ENCODE measurements at regions not wholly inside any gene's neighbourhood (a gene's known extent, or its start where the extent isn't known, plus 50 kb on each side); places are given as distances from the start of the nearest gene placed in this dataset.

- H3K9me3 ChIP-seq = no peaks in the 10 kb centered on the region
- DNase-seq (ENCODE audit: extremely low spot score in 2 of 2) = no peak
- TF ChIP-seq POLR2AphosphoS5 (IDR thresholded peaks at IDR 0.05; ENCODE audit: insufficient read depth in 1 of 2, low read depth in 1 of 2) (no peak), POLR2A (IDR thresholded peaks at IDR 0.05) (no peak)
- H3K27me3 ChIP-seq = no peaks in the 10 kb centered on the region
- H3K36me3 ChIP-seq = no peaks in the 10 kb centered on the region
- H3K4me1 ChIP-seq = peaks cover 6% of the 10 kb centered on the region
- no peak overlapping the region for H3K4me3 ChIP-seq
- no peak overlapping the region for H3K27ac ChIP-seq
- intact Hi-C loops (cut with DNase I) = no loop called here
These were observed 89.9 kb upstream of the MPDZ start for GRCh38 chr9:13369431-13369830.

GRCh38 chr9:13367784-13368183 is 88.3 kb upstream of the MPDZ start:
- peaks cover 6% of the 10 kb centered on the region for H3K4me1 ChIP-seq
- TF ChIP-seq POLR2A (IDR thresholded peaks at IDR 0.05) (no peak), CTCF (IDR thresholded peaks at IDR 0.05) (no peak), POLR2AphosphoS5 (IDR thresholded peaks at IDR 0.05; ENCODE audit: insufficient read depth in 1 of 2, low read depth in 1 of 2) (no peak)
- no peaks in the 10 kb centered on the region for H3K27me3 ChIP-seq
- no peaks in the 10 kb centered on the region for H3K9me3 ChIP-seq
- intact Hi-C loops (cut with DNase I) = no loop called here
- H3K36me3 ChIP-seq = no peaks in the 10 kb centered on the region
- H3K4me3 ChIP-seq = no peak overlapping the region
- DNase-seq (ENCODE audit: extremely low spot score in 2 of 2) = no peak
- no peak overlapping the region for H3K27ac ChIP-seq

GRCh38 chr9:13364271-13365000 is 84.9 kb upstream of the MPDZ start:
- DNase-seq (ENCODE audit: extremely low spot score in 2 of 2) = no peak
- TF ChIP-seq CTCF (IDR thresholded peaks at IDR 0.05) = no peak
- no peak for TF ChIP-seq POLR2A (IDR thresholded peaks at IDR 0.05)
- intact Hi-C loops (cut with DNase I) = no loop called here
- H3K9me3 ChIP-seq = no peaks in the 10 kb centered on the region
- H3K27ac ChIP-seq = no peak overlapping the region
- H3K36me3 ChIP-seq = no peaks in the 10 kb centered on the region
- H3K4me1 ChIP-seq = peaks cover 6% of the 10 kb centered on the region
- H3K27me3 ChIP-seq = no peaks in the 10 kb centered on the region
- H3K4me3 ChIP-seq = no peak overlapping the region

- no peak overlapping the region for H3K4me3 ChIP-seq
- H3K9me3 ChIP-seq = no peaks in the 10 kb centered on the region
- no peaks in the 10 kb centered on the region for H3K36me3 ChIP-seq
- intact Hi-C loops (cut with DNase I) = no loop called here
- TF ChIP-seq POLR2AphosphoS5 (IDR thresholded peaks at IDR 0.05; ENCODE audit: insufficient read depth in 1 of 2, low read depth in 1 of 2) = no peak
- no peak for TF ChIP-seq POLR2A (IDR thresholded peaks at IDR 0.05)
- TF ChIP-seq CTCF (IDR thresholded peaks at IDR 0.05) = no peak
- no peak overlapping the region for H3K27ac ChIP-seq
- H3K27me3 ChIP-seq = no peaks in the 10 kb centered on the region
- no peak for DNase-seq (ENCODE audit: extremely low spot score in 2 of 2)
- H3K4me1 ChIP-seq = peaks cover 10% of the 10 kb centered on the region
These were observed 81.6 kb upstream of the MPDZ start for GRCh38 chr9:13361076-13361475.

GRCh38 chr9:13360188-13360587 is 80.7 kb upstream of the MPDZ start:
- H3K27me3 ChIP-seq = no peaks in the 10 kb centered on the region
- no peak overlapping the region for H3K4me3 ChIP-seq
- DNase-seq (ENCODE audit: extremely low spot score in 2 of 2) = no peak
- H3K9me3 ChIP-seq = no peaks in the 10 kb centered on the region
- H3K4me1 ChIP-seq = peaks cover 10% of the 10 kb centered on the region
- no peaks in the 10 kb centered on the region for H3K36me3 ChIP-seq
- intact Hi-C loops (cut with DNase I) = no loop called here
- TF ChIP-seq POLR2A (IDR thresholded peaks at IDR 0.05) = no peak
- TF ChIP-seq POLR2AphosphoS5 (IDR thresholded peaks at IDR 0.05; ENCODE audit: insufficient read depth in 1 of 2, low read depth in 1 of 2) = no peak
- no peak for TF ChIP-seq CTCF (IDR thresholded peaks at IDR 0.05)
- no peak overlapping the region for H3K27ac ChIP-seq

Data from vagina (tissue), 2 donors.